GM12872 (cell line): ENCODE measurements at regions not wholly inside any gene's neighbourhood (a gene's known extent, or its start where the extent isn't known, plus 50 kb on each side); places are given as distances from the start of the nearest gene placed in this dataset.

Source experiments
- CTCF ChIP-seq: IDR thresholded peaks from 3 replicates; pipeline ENCODE4 v1.5.1; 2011; ENCODE audit warnings: low read depth, mild to moderate bottlenecking, low read length, moderate library complexity; ENCODE audit not compliant: insufficient read depth

- no peak for TF ChIP-seq CTCF
Measured at GRCh38 chr21:15932726-15933125, 202.9 kb downstream of the USP25 start.

GRCh38 chr21:15935530-15935929, 205.7 kb downstream of the USP25 start:
- no peak for TF ChIP-seq CTCF

GRCh38 chr21:15943009-15943666, 213.4 kb downstream of the USP25 start:
- TF ChIP-seq CTCF, result no peak

GRCh38 chr21:15947677-15948076, 217.9 kb downstream of the USP25 start:
- no peak for TF ChIP-seq CTCF

GRCh38 chr21:15953551-15954116, 223.9 kb downstream of the USP25 start:
- no peak for TF ChIP-seq CTCF

- TF ChIP-seq CTCF, result no peak
Measured at GRCh38 chr21:15964236-15964855, 234.6 kb downstream of the USP25 start.

- TF ChIP-seq CTCF, result no peak
Measured at GRCh38 chr21:15966231-15966630, 236.4 kb downstream of the USP25 start.
